ENCODE measurements at regions not wholly inside any gene's neighbourhood (a gene's known extent, or its start where the extent isn't known, plus 50 kb on each side); places are given as distances from the start of the nearest gene placed in this dataset.

DNA sequence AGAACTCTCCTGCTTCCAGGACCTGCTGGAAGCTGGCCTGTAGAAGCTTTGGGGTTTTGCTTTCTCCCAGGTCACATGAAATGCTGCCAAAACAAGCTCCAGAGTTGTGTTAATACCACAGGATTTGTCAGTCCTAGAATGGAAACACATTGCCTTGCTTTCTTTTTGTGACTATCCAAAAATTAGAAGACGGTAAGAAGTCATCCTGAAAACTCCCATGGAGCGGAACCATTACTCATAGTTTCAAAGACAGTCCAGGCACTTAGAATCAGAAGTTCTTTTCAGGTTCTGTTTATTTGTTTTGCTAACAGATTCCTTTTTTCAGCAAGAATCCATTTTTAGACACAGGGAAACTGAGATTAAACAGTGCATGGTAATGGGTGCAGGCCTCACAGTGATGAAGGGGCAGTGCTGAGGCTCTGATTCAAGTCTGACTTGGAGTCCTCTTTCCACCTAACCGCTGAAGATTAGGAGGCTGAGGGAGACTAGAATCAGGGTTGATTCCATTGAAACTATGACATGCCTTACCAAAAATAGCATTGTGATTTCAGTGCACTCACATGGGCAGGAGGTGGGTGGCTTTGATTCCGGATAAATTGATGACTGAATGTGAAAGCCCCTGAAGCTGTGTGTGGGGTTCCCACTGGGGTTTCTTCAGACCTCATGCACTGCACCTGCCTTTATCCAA is 72.2 kb upstream of the NAA20 start:
- TF ChIP-seq, protein P1, sequence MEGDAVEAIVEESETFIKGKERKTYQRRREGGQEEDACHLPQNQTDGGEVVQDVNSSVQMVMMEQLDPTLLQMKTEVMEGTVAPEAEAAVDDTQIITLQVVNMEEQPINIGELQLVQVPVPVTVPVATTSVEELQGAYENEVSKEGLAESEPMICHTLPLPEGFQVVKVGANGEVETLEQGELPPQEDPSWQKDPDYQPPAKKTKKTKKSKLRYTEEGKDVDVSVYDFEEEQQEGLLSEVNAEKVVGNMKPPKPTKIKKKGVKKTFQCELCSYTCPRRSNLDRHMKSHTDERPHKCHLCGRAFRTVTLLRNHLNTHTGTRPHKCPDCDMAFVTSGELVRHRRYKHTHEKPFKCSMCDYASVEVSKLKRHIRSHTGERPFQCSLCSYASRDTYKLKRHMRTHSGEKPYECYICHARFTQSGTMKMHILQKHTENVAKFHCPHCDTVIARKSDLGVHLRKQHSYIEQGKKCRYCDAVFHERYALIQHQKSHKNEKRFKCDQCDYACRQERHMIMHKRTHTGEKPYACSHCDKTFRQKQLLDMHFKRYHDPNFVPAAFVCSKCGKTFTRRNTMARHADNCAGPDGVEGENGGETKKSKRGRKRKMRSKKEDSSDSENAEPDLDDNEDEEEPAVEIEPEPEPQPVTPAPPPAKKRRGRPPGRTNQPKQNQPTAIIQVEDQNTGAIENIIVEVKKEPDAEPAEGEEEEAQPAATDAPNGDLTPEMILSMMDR (IDR thresholded peaks at IDR 0.05; ENCODE audit: borderline replicate concordance, extremely low read depth, low read length, poor library complexity, severe bottlenecking) = no peak
- TF ChIP-seq EZH2 (IDR thresholded peaks at IDR 0.05; ENCODE audit: borderline replicate concordance, low read depth, low read length, severe bottlenecking) = no peak

All from DND-41 (cell line).